ENCODE measurements at regions not wholly inside any gene's neighbourhood (a gene's known extent, or its start where the extent isn't known, plus 50 kb on each side); places are given as distances from the start of the nearest gene placed in this dataset.

- Histone ChIP-seq H3K4me1 (ENCODE audit: control insufficient read depth in 1 of 2, insufficient read depth in 2 of 2, low read length in 2 of 2) (no peaks in the 10 kb centered on the region), H3K36me3 (ENCODE audit: control insufficient read depth in 1 of 2, insufficient read depth in 2 of 2, low read length in 1 of 2) (no peaks in the 10 kb centered on the region), H3K9me3 (ENCODE audit: control insufficient read depth, low read length) (no peaks in the 10 kb centered on the region), H3K27ac (ENCODE audit: low read depth in 1 of 2, low read length in 2 of 2) (no peak overlapping the region), H3K4me3 (ENCODE audit: low read length in 2 of 2) (no peak overlapping the region), H3K27me3 (ENCODE audit: control insufficient read depth in 1 of 2, insufficient read depth in 2 of 2, low read length in 1 of 2) (no peaks in the 10 kb centered on the region)
- 65 to 74% methylated on average over 21 of the region's 21 CpGs for WGBS, 2 donors
- DNase-seq (no peak), ATAC-seq (ENCODE audit: low FRiP score) (no peak)
- intact Hi-C loops (cut with DNase I) = no loop called here
Observed at GRCh38 chr17:72351884-72352346, 231.1 kb downstream of the SOX9 start.

GRCh38 chr17:72353502-72353901 lies 232.7 kb downstream of the SOX9 start:
- intact Hi-C loops (cut with DNase I) = no loop called here
- Histone ChIP-seq H3K36me3 (ENCODE audit: control insufficient read depth in 1 of 2, insufficient read depth in 2 of 2, low read length in 1 of 2) (no peaks in the 10 kb centered on the region), H3K9me3 (ENCODE audit: control insufficient read depth, low read length) (no peaks in the 10 kb centered on the region), H3K4me3 (ENCODE audit: low read length in 2 of 2) (no peak overlapping the region), H3K27ac (ENCODE audit: low read depth in 1 of 2, low read length in 2 of 2) (no peak overlapping the region), H3K27me3 (ENCODE audit: control insufficient read depth in 1 of 2, insufficient read depth in 2 of 2, low read length in 1 of 2) (no peaks in the 10 kb centered on the region), H3K4me1 (ENCODE audit: control insufficient read depth in 1 of 2, insufficient read depth in 2 of 2, low read length in 2 of 2) (no peaks in the 10 kb centered on the region)
- ATAC-seq (ENCODE audit: low FRiP score) (no peak), DNase-seq (no peak)
- WGBS, 2 donors = 94 to 97% methylated on average over 9 of the region's 9 CpGs

DNA sequence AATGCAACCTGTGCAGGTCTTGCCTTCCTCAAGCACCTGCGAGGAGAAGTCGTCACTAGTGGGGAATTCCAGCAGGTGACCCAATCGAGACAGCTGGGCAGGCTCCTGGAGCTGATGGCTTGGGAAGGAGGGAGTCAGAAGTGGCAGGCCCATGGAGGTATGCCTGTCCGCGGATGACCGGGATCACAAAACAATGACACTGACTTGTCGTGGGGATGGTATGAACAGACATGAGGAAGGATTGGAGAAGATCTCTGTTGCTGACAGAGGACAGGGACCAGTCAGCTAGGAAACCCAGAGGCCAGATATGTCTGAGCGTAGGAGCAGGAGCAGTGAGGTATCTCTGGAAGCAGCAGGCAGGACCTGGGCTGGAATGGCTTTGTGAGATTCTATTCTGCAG lies 233.3 kb downstream of the SOX9 start:
- intact Hi-C loops (cut with DNase I) = no loop called here
- no peak for ATAC-seq (ENCODE audit: low FRiP score)
- Histone ChIP-seq H3K36me3 (ENCODE audit: control insufficient read depth in 1 of 2, insufficient read depth in 2 of 2, low read length in 1 of 2) (no peaks in the 10 kb centered on the region), H3K27me3 (ENCODE audit: control insufficient read depth in 1 of 2, insufficient read depth in 2 of 2, low read length in 1 of 2) (no peaks in the 10 kb centered on the region), H3K4me3 (ENCODE audit: low read length in 2 of 2) (no peak overlapping the region), H3K27ac (ENCODE audit: low read depth in 1 of 2, low read length in 2 of 2) (no peak overlapping the region), H3K4me1 (ENCODE audit: control insufficient read depth in 1 of 2, insufficient read depth in 2 of 2, low read length in 2 of 2) (no peaks in the 10 kb centered on the region), H3K9me3 (ENCODE audit: control insufficient read depth, low read length) (no peaks in the 10 kb centered on the region)
- 93 to 96% methylated on average over 8 of the region's 8 CpGs for WGBS, 2 donors
- DNase-seq = no peak

DNA sequence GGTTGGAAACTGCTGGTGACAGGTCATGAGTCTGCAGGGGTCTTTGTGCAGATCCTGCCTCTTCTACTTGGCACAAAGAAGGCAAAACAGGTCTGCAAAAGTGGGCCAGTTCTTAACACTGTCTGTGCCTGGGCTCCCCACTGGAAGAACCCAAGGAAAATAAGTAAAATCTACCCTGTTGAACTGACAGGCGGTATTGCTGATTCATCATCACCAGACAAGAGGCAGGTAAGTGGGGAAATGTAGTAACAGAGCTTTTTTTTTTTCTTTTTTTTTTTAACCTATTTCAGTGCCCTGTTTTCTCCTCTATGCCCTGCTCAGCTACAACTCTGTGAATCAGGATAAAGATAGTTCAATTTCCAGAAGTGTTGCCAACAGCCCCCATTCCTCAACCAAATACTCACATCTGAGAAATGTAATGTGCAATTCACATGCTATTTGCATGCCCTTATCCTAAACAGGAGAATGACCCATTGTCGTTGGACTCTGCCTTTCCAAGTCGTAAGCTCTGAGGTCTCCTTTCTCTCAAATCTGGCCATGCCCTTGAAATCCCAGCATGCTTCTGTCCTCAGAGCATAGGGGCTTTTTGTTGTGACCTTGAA lies 237.0 kb downstream of the SOX9 start:
- Histone ChIP-seq H3K4me1 (ENCODE audit: control insufficient read depth in 1 of 2, insufficient read depth in 2 of 2, low read length in 2 of 2) (no peaks in the 10 kb centered on the region), H3K27me3 (ENCODE audit: control insufficient read depth in 1 of 2, insufficient read depth in 2 of 2, low read length in 1 of 2) (no peaks in the 10 kb centered on the region), H3K36me3 (ENCODE audit: control insufficient read depth in 1 of 2, insufficient read depth in 2 of 2, low read length in 1 of 2) (no peaks in the 10 kb centered on the region), H3K9me3 (ENCODE audit: control insufficient read depth, low read length) (no peaks in the 10 kb centered on the region), H3K27ac (ENCODE audit: low read depth in 1 of 2, low read length in 2 of 2) (no peak overlapping the region), H3K4me3 (ENCODE audit: low read length in 2 of 2) (no peak overlapping the region)
- DNase-seq (no peak), ATAC-seq (ENCODE audit: low FRiP score) (no peak)
- 94 to 97% methylated on average over 3 of the region's 3 CpGs for WGBS, 2 donors
- intact Hi-C loops (cut with DNase I) = no loop called here

- H3K9me3 ChIP-seq (ENCODE audit: control insufficient read depth, low read length) = no peaks in the 10 kb centered on the region
- H3K4me1 ChIP-seq (ENCODE audit: control insufficient read depth in 1 of 2, insufficient read depth in 2 of 2, low read length in 2 of 2) = no peaks in the 10 kb centered on the region
- H3K36me3 ChIP-seq (ENCODE audit: control insufficient read depth in 1 of 2, insufficient read depth in 2 of 2, low read length in 1 of 2) = no peaks in the 10 kb centered on the region
- ATAC-seq (ENCODE audit: low FRiP score) (no peak), DNase-seq (no peak)
- intact Hi-C loops (cut with DNase I) = no loop called here
- no peak overlapping the region for H3K4me3 ChIP-seq (ENCODE audit: low read length in 2 of 2)
- H3K27ac ChIP-seq (ENCODE audit: low read depth in 1 of 2, low read length in 2 of 2) = no peak overlapping the region
- H3K27me3 ChIP-seq (ENCODE audit: control insufficient read depth in 1 of 2, insufficient read depth in 2 of 2, low read length in 1 of 2) = no peaks in the 10 kb centered on the region
Observed at GRCh38 chr17:72358465-72358864, 237.6 kb downstream of the SOX9 start.

DNA sequence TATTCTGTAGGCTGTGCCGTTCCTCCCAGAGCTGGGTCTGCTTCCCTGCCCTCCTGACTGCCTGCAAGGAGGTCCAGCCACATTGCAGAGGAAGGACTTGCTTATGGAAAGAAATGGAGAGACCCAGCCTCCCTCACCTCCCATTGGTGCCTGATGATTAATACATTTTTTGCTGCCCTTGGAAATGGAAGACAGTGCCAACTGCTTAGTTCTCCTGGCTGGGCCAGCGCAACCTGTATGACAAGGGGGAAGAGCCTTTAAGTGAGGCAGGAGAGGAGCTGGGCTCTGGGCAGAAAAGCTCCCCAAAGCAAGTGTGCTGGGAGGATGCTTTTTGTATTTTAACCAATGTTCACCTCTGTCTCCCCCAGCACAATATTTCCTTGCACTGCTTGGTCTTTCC lies 238.5 kb downstream of the SOX9 start:
- ATAC-seq (ENCODE audit: low FRiP score) (no peak), DNase-seq (no peak)
- Histone ChIP-seq H3K27ac (ENCODE audit: low read depth in 1 of 2, low read length in 2 of 2) (no peak overlapping the region), H3K9me3 (ENCODE audit: control insufficient read depth, low read length) (no peaks in the 10 kb centered on the region), H3K36me3 (ENCODE audit: control insufficient read depth in 1 of 2, insufficient read depth in 2 of 2, low read length in 1 of 2) (no peaks in the 10 kb centered on the region), H3K27me3 (ENCODE audit: control insufficient read depth in 1 of 2, insufficient read depth in 2 of 2, low read length in 1 of 2) (no peaks in the 10 kb centered on the region), H3K4me1 (ENCODE audit: control insufficient read depth in 1 of 2, insufficient read depth in 2 of 2, low read length in 2 of 2) (no peaks in the 10 kb centered on the region), H3K4me3 (ENCODE audit: low read length in 2 of 2) (no peak overlapping the region)
- intact Hi-C loops (cut with DNase I) = no loop called here
- WGBS, 2 donors = 91% methylated on average over 2 of the region's 2 CpGs

DNA sequence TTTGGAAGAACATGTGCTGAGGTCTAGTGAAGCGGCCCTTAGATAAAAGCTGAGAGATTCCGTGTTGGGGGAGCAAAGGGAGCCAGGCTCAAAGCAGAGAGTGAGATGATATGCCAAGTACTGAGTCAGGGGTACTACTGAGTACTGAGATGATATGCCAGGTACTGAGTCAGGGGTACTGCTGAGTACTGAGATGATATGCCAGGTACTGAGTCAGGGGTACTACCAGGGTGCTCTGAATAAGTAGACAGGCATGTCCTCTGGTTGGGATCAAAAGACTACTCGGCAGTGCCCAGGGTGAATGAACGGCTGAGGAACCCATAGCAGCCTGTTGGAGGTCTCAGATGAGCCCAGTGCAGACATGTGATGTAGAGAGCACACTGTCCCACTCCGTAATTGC lies 239.0 kb downstream of the SOX9 start:
- Histone ChIP-seq H3K4me3 (ENCODE audit: low read length in 2 of 2) (no peak overlapping the region), H3K27ac (ENCODE audit: low read depth in 1 of 2, low read length in 2 of 2) (no peak overlapping the region), H3K36me3 (ENCODE audit: control insufficient read depth in 1 of 2, insufficient read depth in 2 of 2, low read length in 1 of 2) (no peaks in the 10 kb centered on the region), H3K4me1 (ENCODE audit: control insufficient read depth in 1 of 2, insufficient read depth in 2 of 2, low read length in 2 of 2) (no peaks in the 10 kb centered on the region), H3K9me3 (ENCODE audit: control insufficient read depth, low read length) (no peaks in the 10 kb centered on the region), H3K27me3 (ENCODE audit: control insufficient read depth in 1 of 2, insufficient read depth in 2 of 2, low read length in 1 of 2) (no peaks in the 10 kb centered on the region)
- WGBS, 2 donors = 87 to 91% methylated on average over 5 of the region's 5 CpGs
- intact Hi-C loops (cut with DNase I) = no loop called here
- no peak for DNase-seq
- ATAC-seq (ENCODE audit: low FRiP score) = no peak

GRCh38 chr17:72360386-72360940 lies 239.6 kb downstream of the SOX9 start:
- Histone ChIP-seq H3K27ac (ENCODE audit: low read depth in 1 of 2, low read length in 2 of 2) (no peak overlapping the region), H3K36me3 (ENCODE audit: control insufficient read depth in 1 of 2, insufficient read depth in 2 of 2, low read length in 1 of 2) (no peaks in the 10 kb centered on the region), H3K9me3 (ENCODE audit: control insufficient read depth, low read length) (no peaks in the 10 kb centered on the region), H3K27me3 (ENCODE audit: control insufficient read depth in 1 of 2, insufficient read depth in 2 of 2, low read length in 1 of 2) (no peaks in the 10 kb centered on the region), H3K4me3 (ENCODE audit: low read length in 2 of 2) (no peak overlapping the region), H3K4me1 (ENCODE audit: control insufficient read depth in 1 of 2, insufficient read depth in 2 of 2, low read length in 2 of 2) (no peaks in the 10 kb centered on the region)
- DNase-seq (no peak), ATAC-seq (ENCODE audit: low FRiP score) (no peak)
- 61 to 66% methylated on average over 6 of the region's 6 CpGs for WGBS, 2 donors
- intact Hi-C loops (cut with DNase I) = no loop called here

GRCh38 chr17:72361892-72362291 lies 241.1 kb downstream of the SOX9 start:
- no peak for ATAC-seq (ENCODE audit: low FRiP score)

More at GRCh38 chr17:72361892-72362291, 241.1 kb downstream of the SOX9 start:
- intact Hi-C loops (cut with DNase I) = no loop called here
- no peaks in the 10 kb centered on the region for H3K36me3 ChIP-seq (ENCODE audit: control insufficient read depth in 1 of 2, insufficient read depth in 2 of 2, low read length in 1 of 2)
- 89 to 93% methylated on average over 6 of the region's 6 CpGs for WGBS, 2 donors
- no peaks in the 10 kb centered on the region for H3K4me1 ChIP-seq (ENCODE audit: control insufficient read depth in 1 of 2, insufficient read depth in 2 of 2, low read length in 2 of 2)
- H3K9me3 ChIP-seq (ENCODE audit: control insufficient read depth, low read length) = no peaks in the 10 kb centered on the region
- no peak overlapping the region for H3K27ac ChIP-seq (ENCODE audit: low read depth in 1 of 2, low read length in 2 of 2)
- H3K4me3 ChIP-seq (ENCODE audit: low read length in 2 of 2) = no peak overlapping the region
- no peak for DNase-seq
- H3K27me3 ChIP-seq (ENCODE audit: control insufficient read depth in 1 of 2, insufficient read depth in 2 of 2, low read length in 1 of 2) = no peaks in the 10 kb centered on the region
